Dermis microvascular lymphatic vessel endothelial cell (primary cell): ENCODE measurements at regions not wholly inside any gene's neighbourhood (a gene's known extent, or its start where the extent isn't known, plus 50 kb on each side); places are given as distances from the start of the nearest gene placed in this dataset.
"Not testable (repeated sequence)": the region's sequence is repeated elsewhere in the genome, so short reads cannot be mapped to it uniquely, and the experiment has no call there.

ENCODE experiments used
- DNase-seq, 2 donors: peaks; one replicate each; pipeline versions ENCODE4 v3.0.0 to v3.0.0-alpha.2; 2010; ENCODE audit warnings: low read depth in 2 of 2

- no peak for DNase-seq
Measured at GRCh38 chr14:58730792-58731464, 93.2 kb downstream of the DACT1 start.

DNA sequence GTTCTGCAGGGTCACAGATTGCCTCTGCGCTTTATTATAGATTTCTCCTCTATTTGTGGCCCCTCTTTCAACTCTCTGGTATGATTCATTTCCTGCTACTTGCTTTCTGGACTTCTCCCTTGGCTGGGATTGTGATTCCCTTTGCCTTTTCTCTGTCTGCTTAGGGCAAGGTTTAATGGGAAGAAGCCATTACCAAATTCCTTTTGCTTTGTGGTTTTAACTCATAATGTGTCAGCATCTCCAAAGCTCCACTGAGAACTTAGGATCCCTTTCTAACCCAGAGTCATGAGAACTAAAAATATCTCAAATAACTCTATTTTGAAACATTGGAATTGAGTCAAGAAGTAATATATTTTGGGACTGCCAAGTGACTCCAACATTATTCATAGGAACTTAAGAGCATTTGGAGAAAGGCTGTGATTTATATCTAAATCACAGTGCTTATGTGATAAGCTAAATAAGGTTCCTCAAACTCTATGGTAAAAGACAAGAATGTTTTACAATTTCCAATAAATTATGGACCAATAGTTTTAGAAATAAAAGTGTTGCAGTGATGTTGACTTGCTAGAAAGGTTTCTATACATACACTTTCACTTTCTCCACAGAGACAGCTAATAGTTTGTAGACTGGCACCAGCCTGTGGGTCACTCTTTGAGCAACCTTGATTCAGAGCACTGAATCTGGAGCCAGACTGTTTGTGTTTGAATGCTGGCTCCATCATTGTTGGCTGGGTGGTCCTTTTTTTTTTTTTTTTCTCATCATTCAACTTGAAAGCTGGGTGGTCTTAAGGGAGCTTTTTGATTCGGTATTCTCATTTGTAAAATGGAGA is 93.9 kb downstream of the DACT1 start:
- peak in 1 of 2 donors; percentile 58 for DNase-seq

DNA sequence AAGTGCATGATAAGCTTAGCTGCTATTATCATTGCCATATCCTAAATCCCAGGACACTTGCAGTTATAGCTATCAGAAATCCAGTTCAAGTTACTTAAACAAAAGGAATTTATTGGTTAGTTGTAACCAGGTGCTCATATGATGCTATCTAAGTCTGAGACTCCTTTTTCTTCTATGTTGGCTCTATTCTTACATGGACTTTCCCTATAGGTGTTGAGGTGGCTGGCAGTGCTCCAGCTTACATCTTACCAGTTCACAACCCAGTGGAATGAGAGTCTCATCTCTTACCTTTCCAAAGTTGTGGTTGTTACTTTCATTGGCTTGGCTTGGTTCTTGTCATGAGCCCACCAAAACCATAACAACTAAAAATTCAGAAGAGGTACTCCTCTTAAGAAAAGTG is 94.6 kb downstream of the DACT1 start:
- no peak for DNase-seq

DNA sequence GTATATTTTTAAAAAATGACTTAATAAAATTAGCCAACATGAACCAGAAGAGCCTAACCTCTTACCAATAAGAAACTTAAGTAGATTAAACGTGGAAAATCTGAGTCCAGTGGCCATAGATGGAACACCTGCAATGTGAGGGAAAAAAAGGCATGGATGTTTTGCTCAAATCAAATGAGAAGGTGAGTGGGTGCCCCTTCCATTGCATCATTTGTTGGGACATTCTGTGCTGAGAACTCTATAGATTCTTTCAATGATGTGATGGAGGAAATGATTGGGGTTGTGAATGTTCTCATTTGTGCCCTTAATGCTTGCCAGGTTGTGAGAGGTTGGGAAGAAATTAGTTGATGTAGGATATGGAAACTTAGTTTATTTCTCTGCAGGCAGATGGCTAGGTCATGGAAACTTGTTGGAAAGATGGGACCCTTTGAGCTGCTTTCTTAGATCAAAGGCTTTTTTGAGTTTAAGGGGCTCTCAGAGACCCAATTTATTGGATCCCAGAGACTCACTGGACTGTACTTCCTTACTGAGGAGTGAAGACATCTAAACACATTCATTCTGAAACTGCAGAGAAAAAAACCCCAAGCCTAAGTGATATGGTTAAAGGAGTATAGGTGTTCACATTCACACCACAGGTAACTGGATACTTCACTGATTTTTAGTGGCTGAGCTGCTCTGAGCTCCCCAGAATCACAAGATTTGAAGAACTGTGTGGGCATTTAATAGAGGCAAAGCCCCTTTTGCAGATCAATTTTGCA is 95.9 kb downstream of the DACT1 start:
- DNase-seq, result no peak

- no peak for DNase-seq
Measured at GRCh38 chr14:58735596-58735995, 97.8 kb downstream of the DACT1 start.

GRCh38 chr14:58736606-58737005 is 98.8 kb downstream of the DACT1 start:
- no peak for DNase-seq

DNA sequence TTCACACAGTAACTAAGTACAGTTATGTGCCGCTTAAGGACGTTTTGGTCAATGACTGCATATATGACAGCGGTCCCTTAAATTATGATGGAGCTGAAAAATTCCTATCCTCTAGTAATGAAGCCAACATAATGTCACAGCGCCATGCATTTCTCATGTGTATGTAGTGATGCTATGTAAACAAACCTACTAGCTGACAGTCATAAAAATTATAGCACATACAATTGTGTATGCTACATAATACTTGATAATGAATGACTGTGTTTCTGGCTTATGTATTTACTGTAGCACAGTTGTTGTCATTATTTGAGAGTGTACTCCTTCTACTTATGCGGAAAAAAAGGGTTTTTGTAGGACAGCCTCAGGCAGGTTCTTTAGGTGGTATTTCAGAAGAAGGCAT is 99.7 kb downstream of the DACT1 start:
- DNase-seq, result no peak

GRCh38 chr14:58738189-58738836 is 100.6 kb downstream of the DACT1 start:
- peak in 1 of 2 donors; percentile 41 for DNase-seq

GRCh38 chr14:58738876-58739275 is 101.1 kb downstream of the DACT1 start:
- DNase-seq, result no peak

GRCh38 chr14:58739674-58740073 is 101.9 kb downstream of the DACT1 start:
- DNase-seq, result no peak

GRCh38 chr14:58740379-58740935 is 102.7 kb downstream of the DACT1 start:
- DNase-seq, result no peak

DNA sequence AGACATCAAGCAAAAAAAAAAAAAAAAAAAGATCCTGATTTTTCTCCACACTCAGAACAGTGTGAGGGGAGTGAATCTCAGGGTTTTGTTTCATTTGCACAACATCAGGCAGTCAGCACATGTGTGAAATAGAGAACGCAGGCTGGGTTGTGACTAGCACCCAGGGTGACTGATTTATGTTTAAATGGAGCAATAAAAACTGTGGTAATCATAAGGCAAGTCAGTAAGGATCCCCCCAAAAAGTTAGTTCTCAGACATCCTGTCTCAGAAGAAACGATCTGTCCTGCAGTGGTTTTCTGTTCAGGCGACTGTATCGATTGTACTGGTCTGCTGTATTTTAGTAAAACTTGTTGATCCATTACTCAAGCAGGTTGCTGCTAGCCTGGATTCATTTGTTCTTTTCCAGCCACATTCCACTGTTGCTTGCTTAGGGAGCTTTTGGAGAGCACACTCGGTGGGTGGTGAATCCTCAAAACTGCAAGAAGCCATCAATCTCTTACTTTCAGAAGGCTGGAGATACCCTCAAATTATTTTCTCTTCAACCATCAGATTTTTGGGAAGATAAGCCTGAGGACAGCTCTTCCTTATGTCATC is 107.1 kb downstream of the DACT1 start:
- no peak for DNase-seq

GRCh38 chr14:58746261-58746660 is 108.5 kb downstream of the DACT1 start:
- DNase-seq, result peak; percentile 36 to 38

- no peak for DNase-seq
Measured at GRCh38 chr14:58746701-58747100, 108.9 kb downstream of the DACT1 start.

DNA sequence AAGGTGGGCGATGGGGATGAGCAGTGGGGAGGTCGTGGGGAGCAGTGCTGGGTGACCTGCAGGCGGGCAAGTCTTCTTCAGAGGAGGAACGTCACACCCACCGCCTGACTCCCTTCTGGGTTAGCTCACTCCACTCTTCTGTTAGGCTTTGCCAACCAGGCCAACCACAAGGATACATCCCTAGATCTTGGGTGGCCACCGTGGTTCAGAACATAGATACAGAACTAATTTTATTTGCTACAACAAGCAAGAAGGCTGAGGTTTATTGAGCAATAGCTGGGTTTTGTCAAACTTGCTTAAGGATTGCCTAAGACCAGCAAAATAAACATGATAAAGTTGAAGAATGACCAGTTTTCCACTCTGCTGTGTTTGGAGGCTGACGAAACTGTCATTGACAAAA is 109.4 kb downstream of the DACT1 start:
- DNase-seq, result no peak

- DNase-seq, result not testable (repeated sequence)
Measured at GRCh38 chr14:58748251-58748650, 110.5 kb downstream of the DACT1 start.

DNA sequence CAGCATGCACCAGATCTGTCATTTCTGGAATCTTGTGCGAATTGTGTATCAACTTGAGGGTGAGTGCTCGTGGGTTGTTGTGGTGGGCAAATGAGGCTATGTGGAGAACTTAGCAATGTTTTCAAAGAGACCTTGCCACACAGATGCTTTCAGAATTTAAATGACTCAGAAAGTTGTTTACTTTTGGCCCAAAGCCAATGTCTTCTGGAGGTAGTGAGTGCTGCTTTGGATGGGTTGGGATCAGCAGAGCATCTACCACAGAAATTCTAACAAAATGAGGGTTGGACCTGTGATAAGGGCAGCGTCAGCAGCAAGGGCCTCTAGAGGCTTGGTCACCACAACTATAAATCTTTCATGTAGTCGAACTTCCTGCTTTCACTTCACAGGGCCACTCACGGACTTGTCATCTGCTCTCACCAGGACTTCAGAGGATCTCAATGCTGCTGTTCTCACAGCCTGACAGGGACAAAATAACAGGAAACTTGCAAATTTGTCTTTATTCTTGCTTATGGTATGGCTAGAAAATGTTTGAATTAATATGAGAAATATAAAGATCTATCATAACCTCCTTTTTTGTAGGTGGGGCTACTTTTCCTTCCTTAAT is 111.4 kb downstream of the DACT1 start:
- peak; percentile 53 to 66 for DNase-seq

- no peak for DNase-seq
Measured at GRCh38 chr14:58750321-58751269, 112.8 kb downstream of the DACT1 start.

GRCh38 chr14:58751788-58752187 is 114.0 kb downstream of the DACT1 start:
- no peak for DNase-seq
